ENCODE measurements at regions not wholly inside any gene's neighbourhood (a gene's known extent, or its start where the extent isn't known, plus 50 kb on each side); places are given as distances from the start of the nearest gene placed in this dataset.
"Not testable (repeated sequence)": the region's sequence is repeated elsewhere in the genome, so short reads cannot be mapped to it uniquely, and the experiment has no call there.

DNA sequence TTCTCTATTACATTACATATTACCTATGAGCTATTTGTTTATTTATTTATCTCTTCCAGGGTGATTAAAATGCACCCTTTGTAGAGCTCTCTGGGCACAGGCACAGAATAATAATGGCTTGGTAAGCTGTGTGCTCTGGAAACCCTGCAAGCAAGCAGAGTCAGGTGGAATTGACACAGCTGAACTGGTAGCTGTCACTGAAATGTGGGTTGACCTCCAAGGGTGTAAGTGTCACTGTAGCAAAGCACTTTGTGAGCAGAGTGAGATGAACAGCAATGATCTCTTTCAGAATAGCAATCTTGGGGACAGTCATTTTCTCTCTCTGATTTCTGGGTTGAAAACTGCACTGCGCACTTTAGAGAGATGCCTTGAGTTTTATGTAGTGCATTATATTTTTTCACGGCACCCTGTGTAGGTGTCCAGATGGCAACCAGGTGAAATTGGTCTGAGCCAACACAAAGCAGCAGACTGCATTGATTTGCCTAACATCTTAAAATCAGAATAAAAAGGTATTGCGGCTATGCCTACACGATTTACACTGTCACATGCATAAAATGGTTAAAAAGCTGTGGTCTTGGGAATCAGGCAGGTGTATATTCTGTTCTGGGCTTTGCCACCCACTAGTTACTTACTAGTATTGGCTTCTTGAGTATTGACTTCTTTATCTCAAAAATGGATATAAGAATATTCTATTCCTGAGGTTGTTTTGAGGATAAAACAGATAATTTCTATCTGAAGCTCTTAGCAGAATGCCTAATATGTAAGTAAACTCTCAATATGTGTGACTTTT is 450.3 kb downstream of the RAPGEF2 start:
- no peak for DNase-seq

DNA sequence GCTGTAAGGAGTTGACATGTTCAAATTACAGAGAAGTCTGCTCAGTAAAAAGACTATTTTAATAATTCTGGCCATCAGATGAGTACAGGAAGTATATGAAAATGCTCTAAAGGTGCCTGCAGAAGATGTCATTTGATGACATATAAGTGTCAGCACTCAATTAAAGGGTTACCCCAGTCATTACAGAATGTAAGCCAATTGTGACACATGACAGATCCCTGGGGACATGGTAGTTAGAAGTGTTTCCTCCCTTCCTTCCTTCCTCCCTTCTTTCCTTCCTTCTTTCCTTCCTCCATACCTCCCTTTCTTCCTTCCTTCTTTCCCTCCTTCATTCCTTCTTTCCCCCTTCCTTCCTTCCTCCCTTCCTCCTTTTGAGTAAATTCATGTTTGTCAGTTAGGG is 453.0 kb downstream of the RAPGEF2 start:
- no peak for DNase-seq

DNA sequence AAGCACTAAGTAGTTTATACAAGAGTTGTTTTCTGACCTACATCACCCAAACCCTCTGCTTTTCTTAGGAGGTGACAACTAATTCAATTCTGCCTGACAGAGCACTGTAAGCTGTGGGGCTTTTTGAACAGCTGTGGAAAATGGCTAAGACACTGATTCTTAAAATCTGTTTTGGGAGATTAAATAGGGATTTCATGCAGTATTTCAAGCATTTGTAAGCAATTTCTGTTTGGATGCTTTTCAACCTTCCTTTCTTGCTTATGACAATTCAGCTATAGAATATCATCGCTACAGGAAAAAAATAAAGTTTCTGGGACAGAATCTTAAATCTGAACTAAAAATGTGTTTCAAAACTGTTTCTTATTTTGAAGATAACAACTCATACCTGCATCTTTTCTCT is 459.5 kb downstream of the RAPGEF2 start:
- DNase-seq = no peak

DNA sequence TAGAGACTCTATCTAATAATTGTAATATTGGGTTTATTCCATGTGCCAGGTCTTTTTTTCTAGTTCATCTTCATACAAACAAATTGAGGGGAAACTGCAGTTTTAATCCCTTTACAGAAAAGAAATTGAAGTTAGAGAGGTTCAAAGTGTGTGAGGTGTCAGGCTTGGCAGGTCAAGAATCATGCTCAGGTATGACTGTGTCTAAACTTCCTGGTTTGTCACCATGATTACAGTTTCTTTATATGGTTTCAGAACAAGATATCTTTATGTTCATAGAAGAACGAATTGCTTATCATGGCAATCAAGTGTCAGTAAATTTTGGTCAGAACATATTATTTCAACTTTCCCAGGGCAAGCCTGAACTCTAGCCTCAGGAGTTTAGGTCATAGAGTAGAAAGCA is 460.4 kb downstream of the RAPGEF2 start:
- DNase-seq = no peak

DNA sequence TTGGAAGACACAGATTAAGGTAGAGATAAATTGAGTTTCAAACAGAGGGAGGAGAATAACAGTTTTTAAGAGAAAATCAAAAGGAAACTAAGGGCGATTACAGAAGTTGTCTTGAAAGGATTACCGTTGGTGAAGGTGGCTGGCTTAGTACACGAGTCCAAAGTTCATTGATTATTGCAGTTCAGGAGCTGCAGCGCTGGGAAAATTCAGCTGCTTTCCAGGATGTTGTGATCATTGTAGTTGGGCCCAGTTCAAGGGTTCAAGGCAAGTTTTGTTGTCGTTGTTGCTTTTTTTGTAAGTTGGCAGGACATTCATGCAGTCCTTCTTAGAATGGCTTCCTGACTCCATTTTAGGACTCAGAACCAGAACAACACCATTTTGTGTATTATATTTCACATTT is 461.7 kb downstream of the RAPGEF2 start:
- no peak for DNase-seq

DNA sequence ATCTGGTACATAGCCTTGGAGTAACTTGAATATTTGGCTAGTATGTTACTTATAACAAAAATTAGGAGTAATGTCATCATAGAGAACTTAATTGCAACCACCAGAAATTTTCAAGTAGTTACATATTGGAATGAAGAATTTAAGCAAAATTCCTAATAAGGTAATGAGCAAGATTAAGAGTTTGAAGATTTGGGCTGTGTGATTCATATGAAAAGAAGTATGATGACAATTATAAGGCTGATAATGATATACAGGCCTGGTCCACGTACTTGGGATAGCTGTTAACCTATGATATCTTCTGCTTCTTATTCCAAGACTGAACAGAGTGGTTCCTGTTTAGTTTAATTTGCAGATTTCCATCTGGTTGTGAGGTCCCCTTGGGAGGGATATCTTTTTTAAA is 463.9 kb downstream of the RAPGEF2 start:
- DNase-seq = no peak

DNA sequence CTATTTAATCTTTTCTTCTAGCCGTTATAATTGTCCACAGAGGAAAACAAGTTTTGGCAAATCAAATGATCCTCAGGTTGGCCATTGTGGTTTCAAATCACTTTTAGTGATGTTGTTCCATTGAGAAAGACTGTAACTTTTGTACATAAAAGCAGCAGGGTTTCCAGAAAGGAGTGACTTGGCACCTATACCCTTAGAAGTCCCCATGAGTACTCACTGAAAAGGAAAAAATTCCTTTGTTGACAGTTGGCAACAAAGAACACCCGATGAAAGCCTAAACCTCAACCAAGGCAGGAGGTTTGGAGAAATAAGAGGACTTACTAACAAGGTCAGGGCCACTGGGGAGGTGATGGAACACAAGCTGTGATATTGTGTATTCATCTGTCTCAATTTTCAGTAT is 474.4 kb downstream of the RAPGEF2 start:
- no peak for DNase-seq

DNA sequence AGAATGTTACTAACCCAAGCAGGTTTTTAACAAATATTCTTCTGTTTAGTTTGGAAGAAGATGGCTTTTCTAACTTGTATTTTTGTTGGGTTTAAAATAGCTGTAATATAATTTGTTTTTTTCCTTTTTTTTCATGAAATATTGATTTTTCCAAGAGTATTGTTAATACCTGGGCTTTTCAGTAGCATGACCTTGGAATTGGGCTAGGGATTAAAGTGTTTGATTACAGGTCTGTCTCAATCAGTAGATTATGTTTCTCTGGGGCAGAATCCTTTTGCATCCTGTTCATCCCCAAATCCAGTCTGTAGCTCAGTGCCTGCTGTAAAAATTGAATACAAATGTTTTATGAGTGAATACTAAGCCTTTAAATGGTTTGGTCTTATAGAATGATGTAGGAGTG is 479.8 kb downstream of the RAPGEF2 start:
- no peak for DNase-seq

DNA sequence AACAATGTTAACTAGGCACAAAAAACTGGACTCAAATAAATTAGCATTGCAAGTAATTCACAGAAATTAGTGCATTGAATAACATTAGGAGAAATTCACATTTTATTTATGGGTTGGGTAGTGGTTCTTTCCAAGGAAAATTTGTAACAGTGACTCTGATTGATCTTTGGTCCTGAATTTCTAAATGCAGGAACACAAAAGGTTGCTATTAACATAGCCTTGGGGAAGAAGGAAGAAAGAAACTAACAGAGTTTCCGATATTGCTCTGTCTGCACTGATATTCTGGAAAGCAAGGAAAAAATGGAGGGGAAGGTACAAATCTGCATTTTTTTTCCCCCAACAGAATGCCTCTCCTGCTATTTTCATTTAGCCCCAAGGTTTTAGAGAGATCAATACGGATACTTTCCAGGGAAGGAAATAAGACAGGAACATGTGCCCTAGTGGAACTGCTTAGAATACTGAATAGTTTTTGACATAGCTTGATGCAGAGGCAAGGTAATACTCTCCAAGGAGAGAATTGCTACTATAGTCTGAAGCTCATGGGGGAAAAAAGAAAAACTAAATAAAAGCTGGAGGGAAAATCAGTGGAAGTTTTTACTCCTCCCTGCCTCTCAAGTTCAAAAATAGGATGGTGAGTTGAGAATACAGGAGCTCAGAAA is 490.1 kb downstream of the RAPGEF2 start:
- DNase-seq = no peak

DNA sequence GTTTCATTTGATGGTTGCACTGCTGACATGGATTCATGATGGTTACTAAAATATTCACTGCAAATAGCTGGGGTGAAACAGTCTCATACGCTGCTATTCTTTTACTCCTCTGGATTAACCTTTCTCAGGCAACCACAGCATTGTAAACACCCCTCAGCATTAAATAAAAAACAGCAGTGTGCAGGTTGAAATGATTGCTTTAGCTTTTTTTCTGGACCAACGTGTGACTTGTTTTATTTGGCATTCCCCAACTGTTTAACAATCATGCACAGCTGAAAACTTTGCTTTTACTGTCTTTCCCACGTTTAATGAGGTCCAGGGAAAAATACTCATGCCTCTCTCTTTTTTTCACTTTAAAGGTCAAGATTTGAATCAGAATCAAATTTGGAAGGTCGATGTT is 490.8 kb downstream of the RAPGEF2 start:
- DNase-seq = no peak

DNA sequence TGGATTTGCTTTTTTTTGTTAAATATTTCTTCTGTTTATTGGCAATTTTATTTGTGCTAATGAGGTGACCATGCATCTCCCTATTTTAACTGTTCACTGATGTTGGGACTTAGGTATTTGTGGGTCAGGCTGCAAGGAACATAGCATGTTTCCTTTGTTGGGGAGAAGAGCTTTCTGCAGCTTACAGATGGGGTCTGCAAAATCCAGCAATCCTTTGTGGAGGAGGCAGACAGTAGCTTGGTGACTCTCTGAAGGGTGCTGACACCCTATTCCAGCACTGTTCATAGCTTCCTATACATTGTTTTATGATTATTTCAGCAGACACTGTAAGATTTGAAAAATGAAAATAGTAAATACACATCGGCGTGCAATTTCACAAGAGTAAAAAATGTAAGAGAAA is 491.7 kb downstream of the RAPGEF2 start:
- DNase-seq = no peak

DNA sequence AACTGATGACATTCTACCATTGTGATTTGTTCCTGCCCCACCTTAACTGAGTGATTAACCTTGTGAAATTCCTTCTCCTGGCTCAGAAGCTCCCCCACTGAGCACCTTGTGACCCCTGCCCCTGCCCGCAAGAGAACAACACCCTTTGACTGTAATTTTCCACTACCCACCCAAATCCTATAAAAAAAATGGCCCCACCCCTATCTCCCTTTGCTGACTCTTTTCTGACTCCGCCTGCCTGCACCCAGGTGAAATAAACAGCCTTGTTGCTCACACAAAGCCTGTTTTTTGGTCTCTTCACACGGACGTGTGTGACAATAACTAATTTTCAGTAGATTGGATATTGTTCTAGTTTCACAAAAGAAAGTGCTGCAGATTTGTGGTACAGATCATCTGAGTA is 492.2 kb downstream of the RAPGEF2 start:
- DNase-seq = not testable (repeated sequence)

DNA sequence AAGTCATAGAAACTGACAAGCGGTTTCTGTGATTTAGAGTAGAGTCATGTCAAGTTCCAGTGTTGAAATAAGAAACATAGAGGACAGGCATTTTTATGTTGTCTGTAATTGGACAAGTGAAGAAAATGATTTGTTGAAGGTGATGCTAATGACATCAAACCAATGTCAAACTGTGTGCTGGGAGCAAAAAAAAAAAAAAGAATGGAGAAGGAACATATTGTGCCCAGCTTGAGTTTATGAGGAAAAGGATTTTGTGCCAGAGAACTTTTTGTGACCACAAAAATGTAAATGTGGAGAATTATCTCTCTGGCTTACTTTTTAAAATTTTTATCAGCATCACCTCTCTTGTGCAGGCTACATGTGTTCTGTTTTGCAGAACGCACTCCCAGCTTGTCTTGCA is 495.7 kb downstream of the RAPGEF2 start:
- no peak for DNase-seq

DNA sequence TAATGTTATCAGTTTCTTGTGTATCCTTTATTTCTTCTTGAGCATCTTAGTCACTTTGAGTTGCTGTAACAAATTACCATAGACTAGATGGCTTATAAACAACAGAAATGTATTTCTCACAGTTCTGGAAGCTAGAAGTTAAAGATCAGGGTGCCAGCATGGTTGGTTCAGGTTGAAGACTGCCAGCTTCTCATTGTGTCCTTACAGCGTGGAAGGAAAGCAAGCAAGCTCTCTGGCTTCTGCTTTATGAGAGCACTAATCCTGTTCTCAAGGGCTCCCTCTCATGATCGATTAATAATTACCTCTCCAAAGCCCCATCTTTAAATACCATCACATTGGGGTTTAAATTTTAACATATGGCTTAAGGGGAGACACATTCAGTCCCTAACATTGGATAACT is 497.2 kb downstream of the RAPGEF2 start:
- no peak for DNase-seq

DNA sequence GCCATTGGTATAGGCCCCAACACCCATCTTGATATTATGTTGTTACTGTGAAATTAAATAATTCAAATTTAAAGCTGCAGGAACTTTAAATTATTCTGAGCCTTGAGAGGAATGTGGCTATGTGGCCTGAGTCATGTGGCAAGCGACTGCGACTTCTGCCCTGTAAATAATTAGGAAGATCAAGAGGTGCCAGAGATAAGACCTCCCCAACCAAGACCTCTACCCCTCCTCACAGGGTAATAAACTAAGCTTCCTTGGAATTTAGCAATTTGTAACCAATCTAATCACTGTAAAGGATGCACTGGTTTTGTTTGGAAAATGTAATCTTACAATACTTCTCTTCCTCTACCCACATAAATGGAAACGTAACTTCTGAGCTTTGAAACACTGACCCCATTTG is 501.9 kb downstream of the RAPGEF2 start:
- DNase-seq = no peak

DNA sequence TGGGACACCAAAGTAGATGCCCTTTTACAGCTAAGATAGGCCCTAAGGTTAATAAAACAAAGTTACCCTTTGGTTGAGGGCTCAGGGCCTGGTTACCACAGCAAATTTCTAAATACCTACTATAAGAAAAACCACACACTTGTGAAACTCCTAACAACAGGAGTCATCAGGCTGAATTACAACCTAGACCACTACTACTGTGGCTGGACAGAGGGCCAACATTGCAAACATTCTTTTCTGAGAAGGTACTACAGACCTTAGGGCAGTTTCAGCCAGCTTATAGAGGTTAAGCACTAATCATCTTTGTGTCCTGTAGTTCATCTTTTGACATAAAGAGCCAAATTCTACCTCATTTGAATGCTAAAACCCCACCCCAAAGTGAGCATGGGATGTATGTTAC is 504.0 kb downstream of the RAPGEF2 start:
- no peak for DNase-seq

DNA sequence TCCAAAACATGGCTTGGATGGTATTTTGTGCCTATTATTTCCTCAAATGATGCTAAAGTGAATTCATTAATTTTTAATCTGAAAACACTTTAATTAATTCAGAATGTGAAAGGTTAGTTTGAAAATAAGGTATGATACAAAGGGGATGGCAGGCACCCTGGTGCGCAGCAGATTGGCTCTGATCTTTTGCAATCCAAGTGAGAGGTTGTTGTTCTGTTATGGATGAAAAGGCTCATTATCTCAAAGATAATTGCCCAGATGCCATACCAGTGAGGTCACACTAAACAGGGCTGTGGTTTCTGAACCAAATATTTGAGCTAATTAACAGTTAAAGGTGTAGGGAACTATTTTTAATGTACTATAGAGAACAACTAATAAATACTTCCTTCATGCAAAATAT is 504.9 kb downstream of the RAPGEF2 start:
- DNase-seq = no peak

DNA sequence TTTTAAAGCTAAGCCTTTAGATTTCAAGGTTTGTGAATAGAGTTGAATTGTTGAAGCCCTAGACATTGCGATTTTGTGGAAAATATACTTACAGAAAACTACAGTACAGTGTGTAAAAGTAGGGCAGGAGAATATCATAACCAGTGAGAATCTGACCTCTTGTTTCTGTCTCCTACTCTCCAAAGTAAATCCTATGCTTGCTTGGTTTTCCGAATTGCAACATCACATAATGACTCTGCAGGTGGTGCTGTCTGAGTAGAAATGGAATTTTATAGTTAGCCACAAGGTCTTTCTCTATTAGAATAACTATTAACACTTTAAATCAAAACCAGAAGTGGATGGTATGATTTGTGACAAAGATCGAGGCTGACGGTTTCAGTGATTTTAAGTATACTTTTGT is 505.6 kb downstream of the RAPGEF2 start:
- DNase-seq = no peak

DNA sequence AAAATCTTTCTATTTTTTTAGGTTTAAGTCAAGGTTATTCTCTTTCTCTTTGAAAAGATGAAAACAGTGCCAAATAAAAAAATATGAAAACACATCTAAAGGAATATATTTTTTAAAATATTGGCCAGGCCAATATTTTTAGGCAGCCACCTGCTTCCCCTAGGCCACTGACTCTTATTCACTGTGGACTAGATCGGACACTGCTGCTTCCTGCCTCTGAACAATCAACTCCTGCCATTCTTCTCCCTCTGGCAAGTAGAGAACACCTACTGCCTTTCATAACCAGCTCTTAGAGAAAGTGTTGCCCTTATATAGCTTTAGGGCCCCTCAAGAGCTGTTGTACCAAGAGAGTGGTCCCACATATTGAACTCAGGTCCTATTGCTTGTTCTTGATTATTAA is 529.2 kb downstream of the RAPGEF2 start:
- DNase-seq = no peak

DNA sequence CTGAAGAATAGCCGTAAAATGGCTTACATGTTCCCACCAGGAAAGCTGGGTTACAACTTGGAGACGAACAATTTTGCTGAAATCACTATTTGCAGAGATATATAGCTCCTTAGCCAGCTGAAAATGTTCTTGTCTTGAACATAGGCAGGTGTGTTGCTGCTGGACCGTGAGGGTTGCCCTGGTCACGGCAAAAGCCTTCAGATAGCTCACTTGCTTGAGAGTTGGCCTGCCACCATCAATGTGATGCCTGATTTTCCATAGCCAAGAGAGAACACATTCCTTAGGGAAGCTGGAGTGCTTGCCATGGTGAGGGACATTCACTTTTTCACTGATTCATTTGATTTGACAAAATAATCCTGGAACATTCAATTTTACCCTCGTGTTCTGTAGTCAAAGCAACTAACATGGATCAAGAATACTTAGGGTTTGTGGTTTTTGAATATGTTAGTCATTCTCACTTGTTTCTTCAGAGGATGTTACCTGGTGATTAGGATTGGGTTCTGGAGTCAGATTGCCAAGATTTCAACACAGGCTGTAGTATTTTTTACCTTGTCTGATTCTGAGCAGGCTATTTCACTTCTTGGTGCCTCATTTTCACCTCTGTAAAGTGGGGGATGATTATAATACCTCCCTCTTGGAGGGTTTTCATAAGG is 536.9 kb downstream of the RAPGEF2 start:
- no peak for DNase-seq

DNA sequence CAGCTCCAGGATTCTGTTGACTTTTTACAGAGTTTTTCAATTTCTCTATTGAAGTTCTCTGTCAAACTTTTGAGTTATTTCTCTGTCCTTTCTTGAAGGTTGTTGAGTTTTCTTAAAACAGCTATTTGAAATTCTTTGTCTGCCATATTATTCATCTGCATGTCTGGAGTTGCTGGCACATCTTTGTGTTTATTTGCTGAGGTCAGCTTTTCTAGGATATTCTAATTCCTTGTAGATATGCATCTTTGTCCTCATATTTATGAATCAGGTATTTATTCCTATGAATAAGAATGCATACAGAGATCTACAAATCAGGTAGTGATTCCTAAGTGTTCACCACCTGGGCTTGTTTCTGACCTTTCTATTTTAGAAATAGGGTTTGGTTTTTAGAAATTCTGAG is 546.4 kb downstream of the RAPGEF2 start:
- no peak for DNase-seq

DNA sequence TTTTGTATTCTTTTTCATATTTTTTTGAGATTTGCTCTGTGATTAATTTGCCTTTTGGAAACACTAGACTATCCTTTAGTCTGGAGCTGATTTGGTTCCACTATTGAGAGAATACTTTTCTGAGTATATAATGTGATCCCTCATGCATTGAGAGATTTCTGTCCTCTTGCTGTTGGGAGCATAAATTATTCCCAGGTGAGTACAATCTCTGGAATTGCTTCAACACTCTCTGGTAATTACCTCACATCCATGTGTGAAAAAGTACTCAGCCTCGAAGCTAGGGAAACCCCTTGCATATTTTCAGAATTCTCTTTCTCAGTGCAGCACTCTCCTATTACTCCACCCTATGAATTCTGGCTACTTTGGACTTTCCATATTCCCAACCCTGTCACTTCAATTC is 550.0 kb downstream of the RAPGEF2 start:
- DNase-seq = no peak

DNA sequence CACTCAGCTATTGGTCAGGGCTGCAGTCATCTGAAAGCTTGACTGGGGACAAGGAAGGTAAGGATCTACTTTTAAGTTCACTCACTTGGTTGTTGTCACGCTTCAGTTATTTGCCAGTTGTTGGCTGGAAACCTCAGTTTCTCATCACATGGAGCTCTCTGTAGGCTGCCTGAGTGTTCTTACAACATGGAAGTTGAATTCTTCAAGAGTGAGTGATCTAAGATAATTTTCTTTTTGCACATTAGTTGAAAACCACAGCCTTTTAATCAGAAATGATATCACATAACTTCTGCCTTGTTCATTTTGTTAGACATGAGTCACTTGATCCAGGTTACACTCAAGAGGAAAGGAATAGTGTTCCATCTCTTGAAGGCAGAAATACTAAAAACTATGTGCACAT is 552.7 kb downstream of the RAPGEF2 start:
- DNase-seq = no peak

DNA sequence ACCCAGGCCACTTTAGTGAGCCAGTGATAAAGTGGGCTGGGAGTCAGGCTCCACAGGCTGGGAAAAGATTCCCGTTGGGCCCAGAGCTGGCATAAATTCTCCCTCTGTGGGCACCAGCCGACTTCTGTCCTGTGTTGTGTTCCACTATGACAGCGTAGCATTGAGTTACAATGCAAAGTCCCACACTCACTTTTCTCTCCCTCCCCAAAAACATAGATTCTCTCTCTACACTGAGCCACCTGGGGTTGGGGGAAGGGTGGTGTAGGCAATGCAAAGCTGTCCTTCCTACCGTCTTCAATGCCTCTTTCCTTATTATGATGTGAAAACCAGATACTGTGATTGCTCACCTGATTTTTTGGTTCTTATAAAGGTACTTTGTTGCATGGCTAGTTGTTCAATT is 566.2 kb downstream of the RAPGEF2 start:
- DNase-seq = no peak

All from NCI-H345 (cell line).